ENCODE measurements at regions not wholly inside any gene's neighbourhood (a gene's known extent, or its start where the extent isn't known, plus 50 kb on each side); places are given as distances from the start of the nearest gene placed in this dataset.

DNA sequence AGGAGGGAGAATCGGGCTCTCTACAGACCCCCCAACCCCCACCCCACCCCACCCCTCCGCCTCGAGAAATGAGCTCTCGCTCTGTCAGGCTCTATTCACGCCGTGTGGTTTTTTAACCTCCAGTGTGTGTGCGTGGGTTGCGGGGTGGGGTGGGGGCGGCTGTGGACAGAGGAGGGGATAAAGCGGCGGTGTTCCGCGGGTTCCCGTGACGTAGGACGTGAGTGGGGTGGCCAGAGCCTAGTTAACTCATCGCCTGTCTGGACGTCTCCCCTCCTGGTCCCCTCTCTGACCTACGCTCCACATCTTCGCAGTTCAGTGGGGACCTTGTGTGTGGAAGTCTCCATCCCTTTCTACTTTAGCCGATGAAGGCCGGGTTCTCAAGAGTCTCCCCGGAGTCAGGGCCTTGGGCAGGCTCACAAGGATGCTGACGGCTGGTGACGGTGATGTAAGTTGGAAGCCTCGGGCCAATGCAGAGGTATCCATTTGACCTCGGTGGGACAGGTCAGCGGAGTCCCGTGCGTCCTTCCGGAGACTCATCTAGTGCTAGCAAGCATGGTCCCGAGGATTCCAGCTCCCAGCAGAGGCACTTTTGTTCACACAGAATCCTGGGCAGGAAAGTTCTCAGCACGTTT, 1507.1 kb upstream of the DEFB115 start:
- TF ChIP-seq POLR2AphosphoS5 (IDR thresholded peaks at IDR 0.05) (no peak), POLR2A (IDR thresholded peaks at IDR 0.05) (no peak), CTCF (IDR thresholded peaks at IDR 0.05) (no peak), EP300 (IDR thresholded peaks at IDR 0.05) (no peak)

Measured in stomach (tissue), 4 donors.